ENCODE measurements at regions not wholly inside any gene's neighbourhood (a gene's known extent, or its start where the extent isn't known, plus 50 kb on each side); places are given as distances from the start of the nearest gene placed in this dataset.
A peak's percentile ranks its signal among the peaks of the same experiment; 100 is the strongest.
"Not testable (repeated sequence)": the region's sequence is repeated elsewhere in the genome, so short reads cannot be mapped to it uniquely, and the experiment has no call there.

DNA sequence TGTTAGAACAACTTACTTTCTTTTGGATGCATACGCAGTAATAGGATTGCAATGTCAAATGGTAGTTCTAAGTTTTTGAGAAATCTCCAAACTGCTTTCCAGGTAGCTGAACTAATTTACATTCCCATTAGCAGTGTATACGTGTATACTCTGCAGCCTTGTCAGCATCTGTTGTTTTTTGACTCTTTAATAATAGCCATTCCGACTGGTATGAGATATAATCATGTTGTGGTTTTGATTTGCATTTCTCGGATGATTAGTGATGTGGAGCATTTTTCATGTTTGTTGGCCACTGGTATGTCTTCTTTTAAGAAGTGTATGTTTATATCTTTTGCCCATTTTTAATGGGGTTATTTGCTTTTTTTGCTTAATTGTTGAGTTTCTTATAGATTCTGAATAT, 76.9 kb upstream of the HNRNPA1L2 start:
- not testable (repeated sequence) for DNase-seq

DNA sequence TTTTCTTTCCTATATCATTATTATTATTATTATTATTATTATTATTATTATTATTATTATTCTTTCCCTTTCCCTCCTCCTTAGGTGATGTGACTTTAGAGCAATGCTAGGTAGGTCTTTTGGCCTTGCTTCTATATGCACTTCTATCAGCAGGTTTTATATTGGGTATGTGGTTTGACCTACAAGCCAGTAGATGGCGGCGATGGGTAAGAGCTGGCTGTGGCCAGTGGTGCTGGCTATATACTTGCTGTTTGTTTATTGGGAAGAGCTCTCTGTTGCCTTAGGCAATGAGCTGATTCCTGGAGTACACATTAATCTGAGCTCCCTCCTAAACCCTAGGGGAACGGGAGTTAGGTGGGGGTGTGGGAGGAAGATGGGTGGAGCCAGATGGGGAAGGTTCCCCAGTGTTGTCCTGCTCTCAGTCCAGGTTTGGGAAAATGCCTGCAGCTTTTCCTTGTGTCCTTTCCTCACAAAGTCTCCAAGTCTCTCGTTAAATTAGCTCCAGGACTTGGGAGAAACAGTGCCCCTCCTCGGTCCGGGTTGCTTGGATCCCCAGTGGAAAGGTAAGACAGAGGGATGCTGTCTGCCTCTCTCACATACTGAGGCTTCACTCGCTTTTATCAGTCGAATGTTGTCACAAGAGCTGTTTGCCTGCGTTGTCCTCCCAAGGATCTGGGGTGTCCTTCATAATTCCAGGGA, 72.2 kb upstream of the HNRNPA1L2 start:
- peak; percentile 4 for DNase-seq

DNA sequence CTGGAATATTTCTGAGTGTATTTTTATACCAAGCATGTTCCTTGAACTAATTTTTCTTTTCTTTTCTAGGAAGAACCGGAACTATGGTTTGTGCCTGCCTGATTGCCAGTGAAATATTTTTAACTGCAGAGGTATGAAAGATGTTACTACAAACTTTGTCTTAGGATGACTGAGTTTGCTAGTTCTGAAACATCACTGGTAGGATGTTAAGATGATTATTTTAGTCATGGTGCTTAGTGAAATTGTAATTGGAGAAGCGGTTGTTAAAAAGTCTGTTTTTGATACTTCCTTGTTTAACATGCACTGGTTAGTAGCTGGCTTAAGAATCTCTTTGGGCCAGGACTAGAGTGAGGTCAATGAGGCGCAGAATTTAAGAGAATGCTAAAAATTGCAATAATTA, 71.1 kb upstream of the HNRNPA1L2 start:
- DNase-seq, result not testable (repeated sequence)

DNA sequence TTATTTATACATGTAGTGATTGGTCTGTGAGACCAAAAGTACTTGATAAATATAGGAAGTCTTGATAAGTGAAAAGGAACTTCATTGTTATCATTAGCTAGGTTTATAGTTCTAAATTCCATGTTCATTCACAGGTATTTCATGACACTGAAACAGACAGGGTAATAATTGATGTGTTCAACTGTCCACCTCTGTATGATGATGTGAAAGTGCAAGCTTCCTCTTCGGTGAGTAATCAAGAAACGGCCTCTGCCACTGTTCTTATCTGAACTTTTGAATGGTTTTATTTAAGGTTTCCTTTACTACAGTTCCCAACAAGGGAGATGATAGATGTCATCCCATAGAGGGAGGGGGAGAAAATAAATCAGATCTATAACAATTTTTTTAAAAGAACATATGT, 59.3 kb upstream of the HNRNPA1L2 start:
- DNase-seq, result not testable (repeated sequence)

Measured in fibroblast of skin of abdomen (primary cell).